K562 (cell line): ENCODE measurements at regions not wholly inside any gene's neighbourhood (a gene's known extent, or its start where the extent isn't known, plus 50 kb on each side); places are given as distances from the start of the nearest gene placed in this dataset.

Source experiments
- EGR1 ChIP-seq: fragments of 450-650 bp; conservative IDR thresholded peaks from 2 replicates; pipeline ENCODE4 v1.6.1; 2017; ENCODE audit warnings: mild to moderate bottlenecking
- MAFK ChIP-seq: IDR thresholded peaks from 2 replicates; pipeline ENCODE4 v1.6.1; 2011; ENCODE audit warnings: low read length, improper control_type of control experiment
- MEF2D ChIP-seq: conservative IDR thresholded peaks from 2 replicates; pipeline ENCODE4 v1.6.1; 2016; ENCODE audit warnings: low read depth, missing genetic modification characterization, missing compliant biosample characterization
- MITF ChIP-seq: IDR thresholded peaks from 2 replicates; pipeline ENCODE4 v1.6.1; 2014; ENCODE audit warnings: antibody characterized with exemption
- NCOA1 ChIP-seq: fragments of 450-650 bp; IDR thresholded peaks from 2 replicates; pipeline ENCODE4 v1.6.1; 2016; ENCODE audit warnings: low read depth
- NFXL1 ChIP-seq: fragments of 450-650 bp; formaldehyde crosslinking; IDR thresholded peaks from 2 replicates; pipeline ENCODE4 v1.4.0; 2021; ENCODE audit warnings: mild to moderate bottlenecking
- SIN3B ChIP-seq: fragments of 450-650 bp; IDR thresholded peaks from 2 replicates; pipeline ENCODE4 v1.6.1; 2017; ENCODE audit warnings: low read depth, mild to moderate bottlenecking, moderate library complexity
- SMAD1 ChIP-seq: fragments of 150-350 bp; IDR thresholded peaks from 2 replicates; pipeline ENCODE4 v1.6.1; 2014; ENCODE audit warnings: low read length, low read depth; ENCODE audit not compliant: partially characterized antibody
- ZBTB11 ChIP-seq, 3 experiments: fragments of 200-800 bp in 1 of 3; fragments of 250-450 bp in 1 of 3; fragments of 450-650 bp in 1 of 3; sonication (Bioruptor Pico) in 1 of 3; sonication (Bioruptor generic) in 1 of 3; formaldehyde crosslinking in 1 of 3; IDR thresholded peaks; 2 replicates each; pipeline versions ENCODE4 v1.6.1 to v1.8.0; 2016 to 2022; ENCODE audit warnings: mild to moderate bottlenecking in 2 of 3, missing genetic modification characterization in 2 of 3, missing compliant biosample characterization in 1 of 3, moderate library complexity in 1 of 3
- ZMIZ1 ChIP-seq, 2 experiments: fragments of 150-350 bp in 1 of 2; IDR thresholded peaks; 2 replicates each; pipeline ENCODE4 v1.6.1; 2012 to 2016; ENCODE audit warnings: low read depth in 2 of 2, low read length in 2 of 2, mild to moderate bottlenecking in 1 of 2, moderate library complexity in 1 of 2

DNA sequence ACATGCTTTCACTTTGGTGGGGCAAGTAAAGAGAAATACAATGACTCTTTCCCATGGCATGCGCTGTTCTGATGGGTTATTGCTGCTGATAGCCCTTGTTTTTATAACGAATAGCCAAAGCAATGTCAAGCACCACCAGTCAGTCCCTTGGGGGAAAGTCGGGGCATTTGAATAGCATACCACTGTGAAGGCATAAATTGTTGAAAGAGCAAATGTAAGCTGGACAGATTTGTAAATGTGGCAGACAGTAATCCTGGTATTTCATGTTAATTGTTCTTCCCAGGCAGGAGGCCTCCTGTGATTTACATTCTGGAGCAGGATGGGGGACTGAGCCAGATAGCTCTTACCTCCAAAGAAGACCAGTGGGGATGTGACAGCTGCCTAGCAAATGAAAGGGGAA, 293.3 kb downstream of the ADRA2A start (continued):
- TF ChIP-seq ZBTB11 (CRISPR knock-in tag; IDR thresholded peaks at IDR 0.05) = no peak
- TF ChIP-seq MEF2D (tag) = no peak
- no peak for TF ChIP-seq ZMIZ1 (IDR thresholded peaks at IDR 0.05; ENCODE audit: low read depth in 2 of 2, low read length in 2 of 2)
- no peak for TF ChIP-seq SMAD1
- no peak for TF ChIP-seq SIN3B
- no peak for TF ChIP-seq NFXL1 (CRISPR knock-in tag)
- TF ChIP-seq MITF = no peak
- no peak for TF ChIP-seq NCOA1
- TF ChIP-seq MAFK = no peak
- no peak for TF ChIP-seq EGR1
